ENCODE measurements at regions not wholly inside any gene's neighbourhood (a gene's known extent, or its start where the extent isn't known, plus 50 kb on each side); places are given as distances from the start of the nearest gene placed in this dataset.
"Not testable (repeated sequence)": the region's sequence is repeated elsewhere in the genome, so short reads cannot be mapped to it uniquely, and the experiment has no call there.

DNA sequence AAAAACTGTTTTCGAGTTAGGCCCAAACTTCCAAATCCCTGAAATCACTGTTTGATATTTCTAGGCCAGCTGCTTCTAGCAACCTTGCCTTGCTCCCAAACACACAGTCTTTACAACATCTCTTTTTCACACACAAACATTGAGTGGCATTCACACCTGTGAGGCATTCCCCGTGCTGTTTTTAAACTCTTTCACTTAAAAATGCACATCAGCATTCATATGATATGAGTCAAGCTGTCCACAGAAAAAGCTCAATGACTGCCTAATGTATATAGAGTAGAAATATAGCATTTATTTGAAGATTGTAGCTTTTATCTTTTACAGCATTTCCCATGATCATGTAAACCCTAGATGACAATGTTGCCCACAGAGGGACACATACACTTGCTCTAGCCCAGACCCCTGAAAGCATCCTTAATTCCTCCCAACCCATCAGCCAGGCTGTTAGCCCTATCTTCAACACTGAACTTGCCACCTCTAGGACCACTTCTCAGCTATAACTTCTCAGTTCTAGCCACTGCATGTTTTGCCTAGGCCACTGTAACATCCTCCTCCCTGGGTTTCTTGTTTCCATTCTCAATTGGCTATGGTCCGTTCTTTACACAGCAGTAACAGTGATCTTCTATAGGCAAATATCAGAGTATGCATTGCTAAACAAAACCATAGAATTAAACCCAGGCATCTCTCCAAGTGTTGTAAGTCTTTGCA is 782.6 kb downstream of the DIPK2A start:
- DNase-seq (ENCODE audit: low read depth) = no peak

DNA sequence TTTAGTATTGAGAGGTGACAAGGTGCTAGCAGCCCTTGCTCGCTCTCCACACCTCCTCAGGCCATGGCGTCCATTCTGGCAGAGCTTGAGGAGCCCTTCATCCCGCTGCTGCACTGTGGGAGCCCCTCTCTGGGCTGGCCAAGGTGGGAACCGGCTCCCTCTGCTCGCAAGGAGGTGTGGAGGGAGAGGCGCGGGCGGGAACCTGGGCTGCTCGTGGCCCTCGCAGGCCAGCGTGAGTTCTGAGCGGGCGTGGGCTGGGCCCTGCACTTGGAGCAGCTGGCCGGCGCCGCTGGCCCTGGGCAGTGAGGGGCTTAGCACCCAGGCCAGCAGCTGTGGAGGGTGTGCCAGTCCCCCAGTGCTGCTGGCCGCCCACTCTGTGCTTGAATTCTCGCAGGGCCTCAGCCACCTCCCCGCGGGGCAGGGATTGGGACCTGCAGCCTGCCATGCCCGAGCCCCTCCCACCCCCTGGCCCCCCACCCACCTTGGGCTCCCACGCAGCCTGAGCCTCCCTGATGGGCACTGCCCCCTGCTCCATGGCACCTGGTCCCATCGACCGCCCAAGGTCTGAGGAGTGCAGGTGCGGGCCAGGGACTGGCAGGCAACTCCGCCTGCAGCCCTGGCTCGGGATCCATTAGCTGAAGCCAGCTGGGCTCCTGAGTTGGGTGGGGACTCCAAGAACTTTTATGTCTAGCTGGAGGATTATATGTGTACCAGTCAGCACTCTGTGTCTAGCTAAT is 785.2 kb downstream of the DIPK2A start:
- DNase-seq (ENCODE audit: low read depth) = no peak

GRCh38 chr3:144760831-144761230 is 789.2 kb downstream of the DIPK2A start:
- no peak for DNase-seq (ENCODE audit: low read depth)

- no peak for DNase-seq (ENCODE audit: low read depth)
Observed at GRCh38 chr3:144762091-144762490, 790.5 kb downstream of the DIPK2A start.

DNA sequence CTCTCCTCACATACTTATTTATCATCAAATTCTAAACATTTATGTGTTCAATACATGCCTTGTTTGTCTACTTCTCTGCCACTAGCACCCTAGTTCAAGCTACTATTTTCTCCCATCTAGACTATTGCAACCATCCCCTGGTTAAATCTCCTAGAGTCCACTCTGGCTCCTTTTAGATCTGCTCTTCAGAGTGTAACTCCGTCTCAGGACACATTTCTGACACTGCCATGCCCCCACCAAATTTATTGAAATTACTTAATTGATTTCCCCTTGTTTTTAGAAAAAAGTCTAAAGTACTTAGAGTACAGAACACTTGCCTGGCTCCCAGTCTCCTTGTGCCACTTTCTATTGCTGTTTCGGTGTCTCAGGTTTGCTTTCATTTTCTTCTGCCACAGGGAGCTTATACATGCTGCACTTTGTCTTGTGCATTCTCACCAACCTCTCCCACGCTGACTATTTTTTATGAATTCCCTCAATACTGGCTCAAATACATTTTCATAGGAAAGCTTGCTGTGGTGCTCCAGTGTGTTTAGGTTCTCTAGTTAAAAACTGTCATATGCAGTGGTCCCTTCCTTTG is 792.3 kb downstream of the DIPK2A start:
- DNase-seq (ENCODE audit: low read depth) = no peak

DNA sequence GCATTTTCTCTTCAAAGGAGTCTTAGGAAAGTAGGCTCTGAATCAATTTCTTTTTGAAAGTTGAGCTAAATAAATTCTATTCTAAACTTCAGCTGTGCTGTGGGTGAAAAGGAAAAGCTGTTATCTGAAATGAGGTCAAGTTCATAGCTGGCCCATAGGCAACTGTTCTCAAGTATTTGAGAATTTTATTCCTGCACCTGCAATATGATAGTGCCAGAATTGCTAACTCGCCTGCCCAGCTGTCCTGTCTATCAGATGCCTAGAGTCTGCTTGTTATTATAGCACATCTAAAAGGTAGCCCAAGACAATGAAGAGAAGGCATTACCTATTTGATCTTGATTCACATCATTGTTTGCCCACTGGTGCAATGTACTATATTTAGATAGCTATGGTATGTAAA is 798.7 kb downstream of the DIPK2A start:
- no peak for DNase-seq (ENCODE audit: low read depth)

DNA sequence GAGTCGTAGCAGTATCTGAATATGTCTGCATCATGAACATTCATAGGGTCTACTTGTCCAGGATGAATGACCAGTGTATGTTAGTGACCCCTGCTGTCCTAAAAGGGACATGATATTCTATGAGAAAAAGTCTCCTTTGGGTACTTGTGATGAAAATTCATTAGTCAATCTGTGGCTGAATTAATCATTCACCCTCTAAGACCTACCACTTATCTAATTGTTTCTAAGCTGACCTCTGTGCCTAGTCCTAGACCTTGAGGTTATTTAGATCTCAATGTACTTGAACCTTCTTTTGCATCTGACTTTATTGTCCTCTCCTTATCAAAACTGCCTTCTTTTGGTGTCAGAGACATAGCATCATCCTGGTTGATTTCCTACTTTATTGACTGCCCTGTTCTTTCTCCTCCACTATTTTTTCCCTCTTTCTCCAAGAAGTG is 799.3 kb downstream of the DIPK2A start:
- DNase-seq (ENCODE audit: low read depth) = no peak

GRCh38 chr3:144771381-144771870 is 799.8 kb downstream of the DIPK2A start:
- DNase-seq (ENCODE audit: low read depth) = peak; percentile 31

- no peak for DNase-seq (ENCODE audit: low read depth)
Observed at GRCh38 chr3:144772372-144772771, 800.7 kb downstream of the DIPK2A start.

DNA sequence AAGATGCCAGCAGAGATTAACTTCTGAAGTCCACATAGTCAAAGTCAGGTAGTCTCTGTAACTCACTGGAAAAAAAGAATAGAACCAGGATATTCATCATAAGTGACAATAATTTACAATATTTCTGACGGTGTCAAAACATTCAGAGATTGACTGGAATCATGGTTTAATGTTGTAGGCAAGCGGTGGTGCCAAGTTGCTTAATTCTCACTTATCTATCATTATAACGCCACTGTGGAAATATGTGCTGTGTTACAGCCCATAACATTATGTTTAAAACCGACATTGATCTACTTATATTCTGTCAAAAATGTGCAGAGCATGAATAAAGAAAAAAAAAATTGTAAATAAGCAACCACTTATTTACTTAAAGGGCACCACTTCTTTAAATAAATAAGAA is 801.7 kb downstream of the DIPK2A start:
- no peak for DNase-seq (ENCODE audit: low read depth)

DNA sequence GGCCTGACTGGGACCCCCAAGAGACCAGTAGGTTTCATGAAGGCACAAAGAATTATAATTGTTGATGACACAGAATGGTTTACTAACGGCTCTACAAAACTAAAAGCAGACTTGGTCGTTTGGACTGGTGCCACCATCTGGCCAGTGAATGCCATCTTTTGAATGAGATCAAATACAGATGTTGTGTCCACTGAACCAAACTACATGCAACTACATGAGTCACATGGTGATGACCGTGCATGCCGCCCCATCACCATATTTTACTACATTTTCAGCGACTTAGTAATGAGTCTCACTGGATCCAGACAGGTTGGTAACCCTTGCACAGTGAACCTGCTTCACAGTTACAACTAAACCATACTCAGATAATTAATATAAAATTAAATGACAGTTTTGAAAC is 803.3 kb downstream of the DIPK2A start:
- peak; percentile 5 for DNase-seq (ENCODE audit: low read depth)

DNA sequence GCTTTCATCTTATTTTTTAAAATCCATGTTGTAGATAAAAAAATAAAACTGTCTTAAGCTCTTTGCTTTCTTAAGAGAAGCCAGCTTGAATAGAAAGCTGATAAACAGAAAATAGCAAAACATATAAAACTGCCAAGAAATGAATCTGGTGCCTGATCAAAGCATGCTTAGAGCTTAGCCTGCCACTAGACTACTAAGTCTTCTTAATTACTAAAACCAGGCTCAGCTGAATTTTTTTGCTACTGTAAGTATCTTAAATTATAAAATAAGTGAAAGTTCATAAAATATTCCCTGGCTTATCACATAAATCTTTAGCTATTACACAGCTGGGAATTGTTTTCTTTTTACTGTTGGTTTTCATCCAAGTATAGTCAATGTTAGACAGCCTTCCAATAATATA is 803.9 kb downstream of the DIPK2A start:
- no peak for DNase-seq (ENCODE audit: low read depth)

DNA sequence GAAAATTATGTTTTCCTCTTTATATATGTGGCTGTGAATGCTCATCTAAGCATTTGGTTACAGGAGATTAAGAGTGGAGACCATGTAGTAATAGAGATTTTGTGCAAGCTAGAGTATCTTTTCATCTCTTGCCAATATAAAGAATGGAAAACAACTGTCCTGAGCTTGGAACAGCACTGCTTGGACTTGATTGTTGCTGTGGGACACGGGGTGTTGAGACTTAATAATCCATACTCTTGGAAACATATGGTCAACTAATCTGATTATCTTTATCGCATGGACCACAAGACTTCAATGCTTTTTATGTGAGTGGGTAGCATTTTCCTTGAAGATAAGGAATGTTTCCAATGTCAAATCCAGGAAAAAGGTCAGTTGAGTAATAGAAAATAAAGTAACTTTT is 806.3 kb downstream of the DIPK2A start:
- DNase-seq (ENCODE audit: low read depth) = no peak

DNA sequence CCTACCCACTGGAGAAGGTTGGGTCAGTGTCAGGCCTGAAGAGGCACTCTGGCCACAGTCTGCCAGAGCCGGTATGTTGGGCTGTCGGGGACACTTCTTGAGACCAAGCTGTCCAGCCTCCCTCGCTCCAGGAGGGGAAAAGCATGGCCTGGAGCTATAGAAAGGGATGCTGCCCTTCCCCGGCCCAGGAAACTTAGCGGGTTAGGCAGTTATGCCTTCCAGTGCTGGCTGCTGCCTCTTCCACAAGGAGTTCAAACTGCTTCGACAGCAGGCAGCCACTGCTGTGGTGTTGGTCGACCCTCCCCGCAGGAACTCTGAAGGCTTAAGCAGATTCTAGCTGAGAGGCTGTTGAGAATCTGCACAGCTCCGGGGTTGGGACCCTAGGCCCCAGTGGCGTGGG is 819.4 kb downstream of the DIPK2A start:
- no peak for DNase-seq (ENCODE audit: low read depth)

DNA sequence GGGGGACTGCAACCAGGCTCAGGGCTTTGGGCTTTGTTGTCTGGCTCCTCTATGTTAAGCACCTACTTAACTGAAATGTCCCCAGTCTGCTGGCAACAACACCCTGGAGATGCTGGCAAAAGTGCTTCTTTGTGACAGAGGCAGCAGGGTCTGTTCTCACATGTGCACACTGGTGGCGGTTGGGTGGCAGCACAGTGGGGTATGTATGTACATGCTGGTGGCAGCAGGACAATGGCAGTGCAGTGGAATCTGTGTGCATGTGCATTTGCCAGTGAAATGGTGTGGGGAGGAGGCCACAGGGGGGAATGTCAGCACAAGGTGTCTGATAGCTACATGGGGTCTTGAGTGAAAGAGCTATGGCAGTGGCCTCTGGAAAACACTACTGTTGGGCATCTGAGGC is 830.3 kb downstream of the DIPK2A start:
- DNase-seq (ENCODE audit: low read depth) = no peak

GRCh38 chr3:144809380-144809779 is 837.8 kb downstream of the DIPK2A start:
- DNase-seq (ENCODE audit: low read depth) = no peak

DNA sequence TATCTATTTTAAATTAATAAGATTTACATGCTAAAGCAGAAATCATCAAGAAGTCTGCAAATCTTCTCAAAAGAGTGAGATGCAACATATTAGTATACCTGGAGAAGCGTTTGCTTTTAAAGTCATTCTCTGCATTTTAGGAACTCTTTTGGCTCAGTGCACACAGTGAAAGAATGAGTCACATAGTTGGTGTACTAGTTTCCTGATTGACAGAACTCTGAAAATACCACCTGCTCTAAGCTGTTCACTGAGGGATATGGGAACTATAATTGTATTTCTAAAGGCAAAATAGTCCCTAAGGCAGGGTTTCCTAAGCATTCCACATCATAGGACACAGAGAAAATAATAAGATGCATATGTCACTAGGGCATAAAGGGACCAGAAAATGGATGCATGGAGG is 838.5 kb downstream of the DIPK2A start:
- DNase-seq (ENCODE audit: low read depth) = no peak

- DNase-seq (ENCODE audit: low read depth) = no peak
Observed at GRCh38 chr3:144815655-144816054, 844.0 kb downstream of the DIPK2A start.

GRCh38 chr3:144816323-144816722 is 844.7 kb downstream of the DIPK2A start:
- DNase-seq (ENCODE audit: low read depth) = no peak

GRCh38 chr3:144818973-144819372 is 847.4 kb downstream of the DIPK2A start:
- DNase-seq (ENCODE audit: low read depth) = no peak

- DNase-seq (ENCODE audit: low read depth) = not testable (repeated sequence)
Observed at GRCh38 chr3:144820232-144820631, 848.6 kb downstream of the DIPK2A start.

DNA sequence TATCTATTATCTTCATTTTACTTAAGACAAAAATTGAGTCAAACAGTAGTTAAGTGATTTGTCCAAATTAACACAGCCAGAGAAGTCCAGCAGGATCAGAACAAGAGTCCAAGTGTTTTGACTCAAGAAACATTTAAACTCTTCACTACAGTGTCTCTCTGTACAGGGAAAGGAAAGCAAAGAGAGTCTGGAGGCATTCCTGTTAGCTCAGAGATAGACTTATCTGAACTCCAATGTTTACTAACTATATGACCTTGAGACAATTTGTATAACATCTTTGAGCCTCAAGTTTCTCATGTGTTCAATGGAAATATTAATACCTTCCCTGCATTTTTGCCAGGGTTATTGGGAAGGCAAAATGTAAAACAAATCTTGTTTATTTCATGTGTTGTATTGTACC is 849.1 kb downstream of the DIPK2A start:
- no peak for DNase-seq (ENCODE audit: low read depth)

DNA sequence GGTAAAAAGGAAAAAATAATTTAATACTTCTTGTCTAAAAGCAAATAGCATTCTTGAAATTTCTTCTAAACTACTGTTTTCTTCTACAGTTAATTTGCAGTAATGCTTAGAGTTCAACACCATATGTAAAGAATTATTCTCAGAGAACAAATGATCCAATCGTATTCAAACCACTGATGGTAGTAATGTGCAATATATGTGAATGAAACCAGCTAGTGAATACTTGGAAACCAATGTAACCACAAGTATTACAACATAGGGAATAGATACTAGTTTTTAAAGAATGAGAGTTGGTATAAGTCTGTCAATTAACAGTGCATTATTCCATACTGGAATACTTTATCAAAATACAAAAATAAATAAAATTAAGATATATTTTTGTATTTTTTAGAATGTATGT is 850.0 kb downstream of the DIPK2A start:
- DNase-seq (ENCODE audit: low read depth) = peak; percentile 26

Measured in GM04503 (cell line).